ENCODE measurements at regions not wholly inside any gene's neighbourhood (a gene's known extent, or its start where the extent isn't known, plus 50 kb on each side); places are given as distances from the start of the nearest gene placed in this dataset.

- TF ChIP-seq CTCF (IDR thresholded peaks at IDR 0.05): no peak
- DNase-seq: no peak
- no peaks in the 10 kb centered on the region for H3K27me3 ChIP-seq
- H3K36me3 ChIP-seq: no peaks in the 10 kb centered on the region
- no peak overlapping the region for H3K4me3 ChIP-seq
- intact Hi-C loops (cut with DNase I; ENCODE audit: low total_unique reads): no loop called here
- H3K27ac ChIP-seq: no peak overlapping the region
- H3K9me3 ChIP-seq: no peaks in the 10 kb centered on the region
- no peaks in the 10 kb centered on the region for H3K4me1 ChIP-seq
These were observed 341.8 kb downstream of the LMX1A start for GRCh38 chr1:165014753-165015152.

- H3K27me3 ChIP-seq: no peaks in the 10 kb centered on the region
- no peak overlapping the region for H3K27ac ChIP-seq
- intact Hi-C loops (cut with DNase I; ENCODE audit: low total_unique reads): no loop called here
- H3K36me3 ChIP-seq: no peaks in the 10 kb centered on the region
- no peaks in the 10 kb centered on the region for H3K9me3 ChIP-seq
- no peak for TF ChIP-seq CTCF (IDR thresholded peaks at IDR 0.05)
- no peaks in the 10 kb centered on the region for H3K4me1 ChIP-seq
- no peak overlapping the region for H3K4me3 ChIP-seq
- no peak for DNase-seq
These were observed 344.5 kb downstream of the LMX1A start for GRCh38 chr1:165011991-165012531.

GRCh38 chr1:165011186-165011585, 345.3 kb downstream of the LMX1A start:
- Histone ChIP-seq H3K4me1 (no peaks in the 10 kb centered on the region), H3K36me3 (no peaks in the 10 kb centered on the region), H3K9me3 (no peaks in the 10 kb centered on the region), H3K27ac (no peak overlapping the region), H3K4me3 (no peak overlapping the region), H3K27me3 (no peaks in the 10 kb centered on the region)
- no peak for DNase-seq
- intact Hi-C loops (cut with DNase I; ENCODE audit: low total_unique reads): no loop called here
- TF ChIP-seq CTCF (IDR thresholded peaks at IDR 0.05): no peak

GRCh38 chr1:165010418-165011070, 346.0 kb downstream of the LMX1A start:
- H3K27ac ChIP-seq: no peak overlapping the region
- intact Hi-C loops (cut with DNase I; ENCODE audit: low total_unique reads): no loop called here
- no peak for TF ChIP-seq CTCF (IDR thresholded peaks at IDR 0.05)
- no peaks in the 10 kb centered on the region for H3K36me3 ChIP-seq
- no peaks in the 10 kb centered on the region for H3K9me3 ChIP-seq
- H3K4me3 ChIP-seq: no peak overlapping the region
- no peaks in the 10 kb centered on the region for H3K4me1 ChIP-seq
- no peaks in the 10 kb centered on the region for H3K27me3 ChIP-seq
- DNase-seq: no peak

GRCh38 chr1:165006831-165007230, 349.7 kb downstream of the LMX1A start:
- H3K27ac ChIP-seq: no peak overlapping the region
- intact Hi-C loops (cut with DNase I; ENCODE audit: low total_unique reads): no loop called here
- no peak for DNase-seq
- H3K9me3 ChIP-seq: no peaks in the 10 kb centered on the region
- no peaks in the 10 kb centered on the region for H3K36me3 ChIP-seq
- no peaks in the 10 kb centered on the region for H3K4me1 ChIP-seq
- H3K4me3 ChIP-seq: no peak overlapping the region
- H3K27me3 ChIP-seq: no peaks in the 10 kb centered on the region
- no peak for TF ChIP-seq CTCF (IDR thresholded peaks at IDR 0.05)
